ENCODE measurements at regions not wholly inside any gene's neighbourhood (a gene's known extent, or its start where the extent isn't known, plus 50 kb on each side); places are given as distances from the start of the nearest gene placed in this dataset.

DNA sequence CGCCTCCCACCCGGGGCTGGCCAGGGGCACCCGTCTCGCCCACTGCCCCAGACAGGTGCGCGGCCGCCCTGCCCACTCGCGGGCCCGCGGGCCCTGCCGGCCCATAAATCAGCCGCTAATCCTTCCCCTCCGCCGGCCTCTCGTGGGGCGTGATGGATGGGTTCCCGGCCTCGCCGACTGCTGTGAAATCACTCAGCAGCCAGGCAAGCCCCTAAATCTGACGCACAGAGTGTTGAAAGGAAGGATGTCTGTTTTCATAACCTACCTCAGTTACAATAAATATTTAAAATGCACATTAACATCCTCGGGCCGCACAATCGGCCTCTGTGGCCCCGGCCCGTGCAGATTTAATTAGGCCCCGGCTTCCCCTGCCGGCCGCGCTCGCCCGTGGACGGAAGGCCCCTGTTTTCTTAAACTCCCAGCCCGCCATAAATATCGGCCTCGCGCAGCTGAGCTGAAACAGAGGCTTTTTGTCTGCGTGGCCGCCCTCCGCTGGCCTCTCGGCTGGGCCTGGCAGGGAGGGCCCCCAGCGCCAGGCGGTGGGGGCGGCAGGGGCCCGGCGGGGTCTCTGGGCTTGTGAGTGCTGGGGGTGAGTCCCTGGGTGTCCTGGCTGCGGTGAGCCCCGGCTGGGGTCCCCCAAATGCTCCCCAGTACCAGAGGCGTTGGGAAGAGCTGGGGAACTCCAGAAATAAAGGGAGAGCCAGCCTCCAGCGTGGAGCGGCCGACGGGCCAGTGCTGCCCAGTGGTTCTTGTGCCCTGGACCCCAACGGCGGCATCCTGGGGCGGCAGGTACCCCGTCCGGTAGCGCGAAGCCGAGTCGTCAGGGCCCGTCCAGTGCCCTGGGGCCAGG is 90.7 kb downstream of the UNCX start:
- 24 to 37% (median 25%) methylated on average over 12 to 63 of the region's 63 CpGs for WGBS, 4 donors
- no peak for TF ChIP-seq POLR2A (IDR thresholded peaks at IDR 0.05)
- TF ChIP-seq, protein P1, sequence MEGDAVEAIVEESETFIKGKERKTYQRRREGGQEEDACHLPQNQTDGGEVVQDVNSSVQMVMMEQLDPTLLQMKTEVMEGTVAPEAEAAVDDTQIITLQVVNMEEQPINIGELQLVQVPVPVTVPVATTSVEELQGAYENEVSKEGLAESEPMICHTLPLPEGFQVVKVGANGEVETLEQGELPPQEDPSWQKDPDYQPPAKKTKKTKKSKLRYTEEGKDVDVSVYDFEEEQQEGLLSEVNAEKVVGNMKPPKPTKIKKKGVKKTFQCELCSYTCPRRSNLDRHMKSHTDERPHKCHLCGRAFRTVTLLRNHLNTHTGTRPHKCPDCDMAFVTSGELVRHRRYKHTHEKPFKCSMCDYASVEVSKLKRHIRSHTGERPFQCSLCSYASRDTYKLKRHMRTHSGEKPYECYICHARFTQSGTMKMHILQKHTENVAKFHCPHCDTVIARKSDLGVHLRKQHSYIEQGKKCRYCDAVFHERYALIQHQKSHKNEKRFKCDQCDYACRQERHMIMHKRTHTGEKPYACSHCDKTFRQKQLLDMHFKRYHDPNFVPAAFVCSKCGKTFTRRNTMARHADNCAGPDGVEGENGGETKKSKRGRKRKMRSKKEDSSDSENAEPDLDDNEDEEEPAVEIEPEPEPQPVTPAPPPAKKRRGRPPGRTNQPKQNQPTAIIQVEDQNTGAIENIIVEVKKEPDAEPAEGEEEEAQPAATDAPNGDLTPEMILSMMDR (IDR thresholded peaks at IDR 0.05): no peak
- no peak for DNase-seq

DNA sequence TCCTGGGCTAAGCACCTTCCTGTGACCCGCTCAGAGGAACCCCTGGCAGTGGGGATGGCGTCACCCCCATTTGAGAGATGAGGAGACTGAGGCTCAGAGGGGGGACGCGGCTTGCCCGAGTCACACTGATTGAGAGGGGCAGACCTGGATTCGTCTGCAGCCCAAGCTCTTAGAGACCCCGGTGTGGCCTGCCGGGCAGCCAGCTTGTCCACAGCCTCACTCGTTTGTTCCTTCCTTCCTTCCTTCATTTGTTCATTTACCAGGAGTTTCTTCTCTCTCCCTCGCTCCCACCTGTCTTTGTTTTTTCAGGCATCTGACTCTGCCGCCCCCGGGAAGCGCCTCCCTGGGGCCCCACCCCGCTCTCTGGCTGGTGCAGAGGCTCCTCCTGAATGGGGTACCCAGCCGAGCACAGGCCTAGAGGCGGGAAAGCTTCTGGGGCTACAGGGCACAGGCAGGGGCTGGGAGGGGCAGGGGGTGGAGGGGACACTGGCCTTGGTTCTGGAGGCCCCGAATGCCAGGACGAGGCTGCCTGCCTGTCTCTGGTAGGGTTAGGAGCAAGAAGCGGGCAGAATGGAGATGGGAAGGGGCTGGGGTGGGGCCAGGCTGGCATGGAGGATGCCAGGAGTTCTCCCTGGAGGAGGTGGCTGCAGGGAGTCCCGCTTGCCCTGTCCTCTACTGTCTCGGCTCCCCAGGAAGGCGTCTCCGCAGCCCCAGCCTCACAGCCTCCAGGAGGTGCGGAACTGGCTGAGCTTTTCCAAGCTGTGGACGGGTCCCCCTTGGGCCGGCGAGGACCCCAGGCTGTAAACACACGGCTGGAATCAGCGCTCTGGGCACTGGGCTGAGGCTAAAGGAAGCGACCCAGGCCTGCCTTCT is 91.6 kb downstream of the UNCX start:
- Histone ChIP-seq H3K4me3 (no peak overlapping the region), H3K9me3 (replicated peaks in 1 of 3) (no peaks in the 10 kb centered on the region), H3K36me3 (replicated peaks in 1 of 2) (no peaks in the 10 kb centered on the region), H3K27me3 (peaks cover 50% of the 10 kb centered on the region), H3K4me1 (replicated peaks in 1 of 2) (no peaks in the 10 kb centered on the region), H3K27ac (no peak overlapping the region)
- WGBS, 4 donors: 39 to 58% (median 56%) methylated on average over 19 to 30 of the region's 30 CpGs
- intact Hi-C loops (cut with DNase I): no loop called here
- no peak for DNase-seq
- TF ChIP-seq, protein P1 (IDR thresholded peaks at IDR 0.05): no peak
- TF ChIP-seq POLR2A (IDR thresholded peaks at IDR 0.05): no peak

More for the DNA sequence above, 90.7 kb downstream of the UNCX start:
- H3K27me3 ChIP-seq: peaks cover 50% of the 10 kb centered on the region
- H3K9me3 ChIP-seq (replicated peaks in 1 of 3): no peaks in the 10 kb centered on the region
- intact Hi-C loops (cut with DNase I): no loop called here
- no peaks in the 10 kb centered on the region for H3K4me1 ChIP-seq (replicated peaks in 1 of 2)
- no peaks in the 10 kb centered on the region for H3K36me3 ChIP-seq (replicated peaks in 1 of 2)
- H3K4me3 ChIP-seq: no peak overlapping the region
- H3K27ac ChIP-seq: no peak overlapping the region

DNA sequence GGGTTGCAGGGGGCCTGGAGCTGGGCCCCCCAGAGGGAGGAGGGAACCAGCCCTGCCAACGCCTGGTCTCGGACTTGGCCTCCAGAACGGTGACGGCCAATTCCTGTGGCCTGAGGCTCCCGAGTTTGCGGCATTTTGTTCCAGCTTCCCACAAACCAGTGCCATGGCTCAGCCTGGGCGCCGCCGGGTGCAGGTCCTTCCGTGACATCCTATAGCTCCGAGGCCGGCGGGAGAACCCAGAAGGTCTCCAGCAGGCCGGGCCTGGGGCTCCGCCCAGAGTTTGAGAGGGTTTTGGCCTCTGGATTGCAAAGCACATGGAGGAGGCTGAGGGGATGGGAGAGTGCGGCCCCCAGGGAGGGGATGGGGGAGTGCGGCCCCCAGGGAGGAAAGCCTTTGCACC is 92.6 kb downstream of the UNCX start:
- Histone ChIP-seq H3K4me3 (no peak overlapping the region), H3K4me1 (replicated peaks in 1 of 2) (no peaks in the 10 kb centered on the region), H3K27me3 (peaks cover 53% of the 10 kb centered on the region), H3K27ac (no peak overlapping the region), H3K36me3 (replicated peaks in 1 of 2) (no peaks in the 10 kb centered on the region), H3K9me3 (replicated peaks in 1 of 3) (no peaks in the 10 kb centered on the region)
- intact Hi-C loops (cut with DNase I): no loop called here
- DNase-seq: no peak
- TF ChIP-seq POLR2A (IDR thresholded peaks at IDR 0.05): no peak
- TF ChIP-seq, protein P1 (IDR thresholded peaks at IDR 0.05): no peak
- 33 to 80% (median 67%) methylated on average over 1 to 17 of the region's 17 CpGs for WGBS, 4 donors

All from adrenal gland (tissue), 9 donors.